Motor neuron (in vitro differentiated cells): ENCODE measurements at regions not wholly inside any gene's neighbourhood (a gene's known extent, or its start where the extent isn't known, plus 50 kb on each side); places are given as distances from the start of the nearest gene placed in this dataset.
A peak's percentile ranks its signal among the peaks of the same experiment; 100 is the strongest.

Experiments
- ATAC-seq, 8 experiments: fragments of 200-7000 bp; cut with Tn5 transposase; replicated peaks in 6 of 8; 2 replicates each; pipeline ENCODE4 v1.8.0; 2021; ENCODE audit warnings: mild to moderate bottlenecking in 8 of 8, moderate library complexity in 8 of 8
- H3K27ac ChIP-seq, 2 donors: fragments of 250-450 bp; sonication (Bioruptor Pico); 2 replicates each; pipeline ENCODE4 v1.9.0; 2021; ENCODE audit warnings: antibody characterized with exemption in 2 of 2, mild to moderate bottlenecking in 2 of 2, moderate library complexity in 1 of 2
- H3K4me1 ChIP-seq, 2 donors: fragments of 250-450 bp; sonication (Bioruptor Pico); replicated peaks in 1 of 2; 2 replicates each; pipeline ENCODE4 v1.6.1; 2021; ENCODE audit warnings: antibody characterized with exemption in 2 of 2, mild to moderate bottlenecking in 2 of 2, moderate library complexity in 1 of 2
- H3K4me3 ChIP-seq, 5 donors: fragments of 250-450 bp; sonication (Bioruptor Pico); 2 replicates each; pipeline ENCODE4 v1.9.0; 2021; ENCODE audit warnings: antibody characterized with exemption in 5 of 5, mild to moderate bottlenecking in 5 of 5, moderate library complexity in 4 of 5
- WGBS, 10 experiments: fragments of 450-650 bp; shearing (Covaris generic); methylation state at CpG; one replicate each; pipeline ENCODE4 v1.0.0; 2022; 5-methylcytosine and 5-hydroxymethylcytosine counted together
- in situ Hi-C, 9 experiments: fragments of 400-800 bp; cut with MboI; loops; one replicate each; pipeline ENCODE4 v1.15.0; 2021; ENCODE audit warnings: low sequenced_read_pairs in 9 of 9, low pct_unique_long_range_greater_than_20kb in 2 of 9; ENCODE audit not compliant: unreplicated experiment in 9 of 9

DNA sequence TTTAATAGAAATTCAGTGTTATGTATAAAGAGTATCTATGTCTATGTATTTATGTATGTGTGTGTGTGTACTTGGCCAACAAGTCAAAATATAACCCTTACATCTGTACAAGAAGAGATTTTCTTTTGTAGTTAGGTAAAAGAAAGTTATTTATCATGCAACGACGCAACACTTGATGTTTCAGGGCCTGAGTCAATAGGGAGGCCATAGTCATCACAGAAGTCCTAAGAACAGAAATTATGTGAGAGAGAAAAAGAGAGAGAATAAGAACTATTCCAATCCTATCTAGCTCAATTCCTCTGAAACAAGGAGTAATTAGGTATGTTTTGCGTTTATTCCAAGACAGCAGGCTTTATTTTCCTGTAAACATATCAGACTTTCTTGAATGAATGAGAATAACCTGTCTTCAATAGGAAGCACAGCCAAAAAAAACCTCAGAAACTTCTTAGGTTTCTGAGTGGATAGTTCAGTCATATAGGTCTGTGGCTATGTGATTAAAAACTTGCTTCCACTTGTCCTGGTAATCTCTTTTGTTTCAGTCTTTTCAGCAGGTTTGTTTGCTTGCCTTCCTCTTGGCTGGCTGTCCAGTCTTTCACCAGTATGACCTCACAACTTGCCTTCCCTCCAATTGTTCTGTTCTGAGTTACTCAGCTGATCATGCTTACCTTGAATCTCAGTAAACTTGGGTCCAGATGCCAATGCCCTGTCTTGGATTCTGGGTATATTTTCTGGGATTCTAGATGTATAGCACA is 382.4 kb upstream of the GBE1 start:
- in situ Hi-C loops, result loop anchor here in 1 of 9 experiments (25.0 kb wide), 1 partner anchor 457 kb away; no protein-coding TSS in a partner anchor
- ATAC-seq, result peak in 1 of 8 experiments; percentile 88
- no peak overlapping the region for H3K4me3 ChIP-seq
- WGBS, 10 experiments, result 36 to 93% (median 85%) methylated on average over 2 to 3 of the region's 3 CpGs
- H3K27ac ChIP-seq, result no peak overlapping the region
- peaks cover 0 to 5% of the 10 kb centered on the region in 2 donors for H3K4me1 ChIP-seq

DNA sequence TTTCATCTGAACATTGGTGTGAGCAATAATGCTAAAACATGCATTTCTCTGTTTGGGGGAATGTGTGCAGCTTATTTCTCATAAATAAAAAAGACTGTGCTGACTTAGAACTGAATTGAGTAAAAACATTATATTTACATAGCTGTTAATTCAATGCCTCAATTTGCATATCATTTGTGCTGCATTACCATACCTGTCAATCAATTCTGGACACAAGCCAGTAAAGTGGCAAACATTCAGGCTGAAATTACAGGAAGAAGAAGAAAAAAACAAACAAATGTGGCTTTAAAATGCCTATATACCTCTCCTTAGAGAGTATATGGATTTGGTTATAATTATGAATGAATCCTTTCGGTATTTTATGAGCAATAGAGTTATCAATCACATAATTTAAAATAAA is 380.1 kb upstream of the GBE1 start:
- H3K27ac ChIP-seq, result no peak overlapping the region
- H3K4me3 ChIP-seq, result no peak overlapping the region
- ATAC-seq, result no peak
- 40 to 100% (median 80%) methylated on average over 1 of the region's 1 CpG; no CpG with 5 or more reads in 1 of the 10 experiments for WGBS, 10 experiments
- peaks cover 0 to 10% of the 10 kb centered on the region in 2 donors for H3K4me1 ChIP-seq
- in situ Hi-C loops, result loop anchor here in 1 of 9 experiments (25.0 kb wide), 1 partner anchor 454 kb away; no protein-coding TSS in a partner anchor

DNA sequence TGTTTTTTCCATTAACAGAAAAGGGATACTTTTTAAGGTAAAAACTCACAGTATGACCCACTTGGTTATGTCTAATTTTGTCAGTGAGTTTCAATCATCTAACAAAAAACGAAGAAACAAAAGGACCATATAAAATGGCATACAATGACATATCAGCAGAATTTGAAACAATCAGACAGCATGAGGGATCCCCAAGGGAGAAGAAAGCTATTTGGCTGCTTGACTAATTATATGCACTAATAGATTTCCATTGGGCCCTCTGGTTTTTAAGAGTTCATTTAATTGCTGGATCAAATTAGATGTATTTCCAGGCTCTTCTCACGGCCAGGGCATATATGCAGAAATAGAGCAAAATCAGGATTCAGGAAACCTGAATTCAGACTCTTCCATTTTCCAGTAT is 376.4 kb upstream of the GBE1 start:
- in situ Hi-C loops, result loop anchor here in 1 of 9 experiments (25.0 kb wide), 1 partner anchor 451 kb away; no protein-coding TSS in a partner anchor
- H3K4me3 ChIP-seq, result no peak overlapping the region
- H3K4me1 ChIP-seq, result peaks cover 0 to 10% of the 10 kb centered on the region in 2 donors
- 4 to 90% (median 51%) methylated on average over 1 to 2 of the region's 2 CpGs; no CpG with 5 or more reads in 2 of the 10 experiments for WGBS, 10 experiments
- no peak overlapping the region for H3K27ac ChIP-seq
- ATAC-seq, result no peak

DNA sequence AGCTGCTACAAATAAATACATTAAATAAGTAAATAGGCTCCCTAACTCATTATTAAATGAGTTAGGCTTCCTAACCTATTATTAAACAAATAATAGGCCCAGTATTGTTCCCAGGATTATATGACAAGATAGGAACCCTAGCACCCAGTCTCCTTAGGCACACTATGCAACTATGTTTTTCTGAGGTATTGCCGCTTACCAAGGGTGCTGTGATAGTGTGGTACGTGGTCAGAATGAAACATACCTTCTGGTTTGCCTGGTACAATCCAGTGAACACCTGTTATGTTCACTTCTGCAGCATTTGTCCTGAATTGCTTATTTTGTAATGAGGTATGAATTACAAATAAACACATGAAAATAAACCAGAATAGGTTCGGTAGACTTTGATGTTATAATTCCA is 375.6 kb upstream of the GBE1 start:
- peaks cover 0 to 10% of the 10 kb centered on the region in 2 donors for H3K4me1 ChIP-seq
- H3K4me3 ChIP-seq, result no peak overlapping the region
- 17 to 100% (median 84%) methylated on average over 1 to 3 of the region's 3 CpGs; no CpG with 5 or more reads in 2 of the 10 experiments for WGBS, 10 experiments
- in situ Hi-C loops, result loop anchor here in 1 of 9 experiments (25.0 kb wide), 1 partner anchor 450 kb away; no protein-coding TSS in a partner anchor
- H3K27ac ChIP-seq, result no peak overlapping the region
- ATAC-seq, result no peak

DNA sequence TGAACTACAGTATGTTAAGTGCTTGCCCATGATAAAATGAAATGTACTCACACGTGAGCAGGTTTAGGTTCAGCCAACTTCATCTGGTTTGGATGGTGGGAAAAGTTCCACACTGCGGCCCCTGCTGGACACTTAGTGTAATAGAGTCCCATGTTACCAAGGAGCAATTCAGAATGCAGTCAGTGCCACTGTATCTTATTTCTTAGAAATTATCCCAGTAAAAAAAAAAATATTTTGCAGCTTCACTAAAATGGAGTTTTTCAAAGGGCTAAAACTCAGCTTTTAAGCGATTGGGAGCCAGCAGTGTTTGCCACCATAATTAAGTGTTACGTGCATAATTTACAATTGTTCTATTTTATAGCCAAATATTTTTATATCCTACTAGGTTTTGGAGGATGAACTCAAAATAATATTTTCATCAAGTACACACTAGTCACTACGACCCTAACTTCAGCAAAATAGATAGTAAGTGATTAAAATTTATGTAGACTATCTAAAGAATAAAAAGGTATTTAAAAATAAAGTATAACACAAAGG is 371.7 kb upstream of the GBE1 start:
- 10 to 67% (median 43%) methylated on average over 3 to 5 of the region's 5 CpGs; no CpG with 5 or more reads in 1 of the 10 experiments for WGBS, 10 experiments
- in situ Hi-C loops, result loop anchor here in 1 of 9 experiments (25.0 kb wide), 1 partner anchor 446 kb away; no protein-coding TSS in a partner anchor
- peak in 4 of 8 experiments; percentile 66 to 79 (median 72) for ATAC-seq

DNA sequence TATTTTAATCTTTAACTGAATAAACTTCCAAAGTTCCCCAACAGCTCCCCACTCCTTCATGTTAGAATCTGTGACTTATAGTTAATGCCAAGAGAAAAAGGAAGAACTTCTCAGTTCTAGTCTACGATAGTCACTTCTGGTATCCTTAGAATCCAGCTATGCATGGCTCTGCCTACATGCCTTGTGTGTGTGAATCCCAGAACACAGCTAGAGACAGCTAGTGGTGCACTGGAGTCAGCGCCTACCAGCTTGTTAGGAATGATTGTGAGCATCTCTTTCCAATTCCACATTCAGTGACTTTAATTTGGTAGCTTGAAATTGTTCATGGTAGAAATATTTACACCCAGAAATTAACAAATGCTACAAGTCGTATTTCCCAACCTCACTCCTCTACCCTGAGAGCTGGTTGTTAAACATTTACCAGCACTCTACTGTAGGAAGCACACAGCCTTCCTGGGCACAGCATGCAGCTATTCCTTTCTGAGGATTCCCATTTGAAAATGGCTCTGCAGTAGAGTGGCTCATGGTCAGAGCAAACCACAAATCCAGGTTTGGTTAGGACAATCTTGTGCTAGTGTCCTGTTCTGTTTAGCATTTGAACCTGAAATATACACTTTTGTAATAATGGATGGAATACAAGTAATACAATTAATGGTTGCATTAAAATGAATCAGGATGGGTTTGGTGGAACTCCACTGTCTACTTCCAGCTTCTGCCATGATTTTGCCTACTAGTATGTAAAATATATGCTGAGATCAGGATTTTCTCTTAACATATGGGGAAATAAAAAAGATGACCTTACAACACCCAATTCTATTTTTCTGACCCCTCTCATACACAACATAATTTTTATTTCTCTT is 371.0 kb upstream of the GBE1 start:
- H3K4me3 ChIP-seq, result no peak overlapping the region
- 25 to 100% (median 92%) methylated on average over 1 to 3 of the region's 3 CpGs; no CpG with 5 or more reads in 1 of the 10 experiments for WGBS, 10 experiments
- H3K4me1 ChIP-seq, result peaks cover 0 to 8% of the 10 kb centered on the region in 2 donors
- peak in 1 of 8 experiments; percentile 40 for ATAC-seq
- H3K27ac ChIP-seq, result no peak overlapping the region
- in situ Hi-C loops, result loop anchor here in 1 of 9 experiments (25.0 kb wide), 1 partner anchor 445 kb away; no protein-coding TSS in a partner anchor

More for the DNA sequence above, 371.7 kb upstream of the GBE1 start:
- Histone ChIP-seq H3K4me3 (no peak overlapping the region), H3K4me1 (peaks cover 0 to 11% of the 10 kb centered on the region in 2 donors), H3K27ac (no peak overlapping the region)

DNA sequence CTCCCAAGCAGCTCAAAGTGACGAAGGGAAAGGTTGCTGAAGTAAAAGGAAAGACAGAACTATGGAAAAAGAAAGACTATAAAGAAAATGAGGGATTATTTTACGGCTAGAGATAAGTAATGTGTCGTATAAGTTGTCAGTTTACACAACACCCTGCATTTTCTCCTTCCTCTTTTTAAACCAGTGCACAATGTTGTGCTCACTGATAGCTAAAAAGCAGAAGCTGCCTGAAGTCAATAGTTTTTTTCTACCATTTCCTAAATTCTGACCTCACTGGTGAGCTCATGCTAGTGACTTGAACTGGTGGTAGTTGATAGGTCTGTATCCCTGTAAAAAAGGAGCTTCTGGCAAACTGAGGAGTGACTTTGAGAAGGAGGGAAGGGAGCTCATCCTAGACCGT is 368.6 kb upstream of the GBE1 start:
- WGBS, 10 experiments, result 17 to 100% (median 94%) methylated on average over 1 to 4 of the region's 4 CpGs; no CpG with 5 or more reads in 1 of the 10 experiments
- ATAC-seq, result no peak
- peaks cover 0 to 6% of the 10 kb centered on the region in 2 donors for H3K4me1 ChIP-seq
- in situ Hi-C loops, result loop anchor here in 1 of 9 experiments (25.0 kb wide), 1 partner anchor 443 kb away; no protein-coding TSS in a partner anchor
- no peak overlapping the region for H3K27ac ChIP-seq
- no peak overlapping the region for H3K4me3 ChIP-seq

DNA sequence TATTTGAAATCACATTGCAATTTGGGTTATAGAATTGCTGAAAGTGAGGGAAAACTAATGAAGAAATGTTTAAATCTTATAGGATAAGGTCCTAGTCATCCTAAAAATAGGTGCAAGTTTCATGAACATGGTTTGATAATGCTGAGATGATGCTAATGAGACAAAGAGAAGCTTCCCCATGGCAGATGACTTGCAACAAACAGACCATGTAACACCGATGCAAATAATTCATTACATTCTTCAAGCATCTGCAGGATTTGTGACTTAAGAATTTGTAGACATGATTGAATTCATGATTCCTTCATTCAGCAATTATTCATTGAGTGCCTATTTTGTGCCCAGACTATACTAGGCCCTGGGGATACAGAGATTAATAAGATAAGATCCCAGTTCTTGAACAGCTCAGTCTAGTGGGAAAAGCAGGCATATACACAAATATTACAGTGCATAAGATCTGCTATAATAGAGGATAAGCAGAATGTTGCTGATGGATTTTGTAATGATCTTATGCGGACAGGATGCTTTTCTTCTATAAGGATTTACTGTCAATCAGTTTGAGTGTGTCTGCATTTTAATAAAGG is 367.9 kb upstream of the GBE1 start:
- 20 to 100% (median 74%) methylated on average over 1 to 2 of the region's 2 CpGs for WGBS, 10 experiments
- in situ Hi-C loops, result loop anchor here in 1 of 9 experiments (25.0 kb wide), 1 partner anchor 442 kb away; no protein-coding TSS in a partner anchor

DNA sequence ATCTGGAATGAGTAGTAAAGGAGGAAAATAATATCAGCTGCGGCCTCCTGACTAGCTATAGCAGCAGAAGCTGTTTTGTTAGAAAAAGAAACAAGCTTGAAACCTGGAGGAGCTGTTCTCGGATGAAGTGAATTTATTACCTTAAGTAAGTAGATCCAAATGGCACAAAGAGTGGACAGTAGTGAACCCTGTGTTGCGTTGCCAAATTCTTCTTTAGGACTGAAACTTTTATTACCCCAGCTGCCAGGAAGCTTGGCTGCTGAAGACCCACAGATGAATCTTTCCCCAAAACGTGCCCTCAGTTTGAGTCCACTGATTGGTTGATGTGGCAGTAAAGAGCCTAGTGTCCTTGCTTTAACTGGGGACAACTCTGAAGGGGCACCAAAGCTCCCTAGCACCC is 366.8 kb upstream of the GBE1 start:
- WGBS, 10 experiments, result 20 to 91% (median 62%) methylated on average over 1 to 4 of the region's 4 CpGs; no CpG with 5 or more reads in 2 of the 10 experiments
- no peak for ATAC-seq
- in situ Hi-C loops, result loop anchor here in 1 of 9 experiments (25.0 kb wide), 1 partner anchor 441 kb away; no protein-coding TSS in a partner anchor
- Histone ChIP-seq H3K4me1 (peaks cover 6% of the 10 kb centered on the region in 2 donors), H3K4me3 (no peak overlapping the region), H3K27ac (no peak overlapping the region)

More for the DNA sequence above, 367.9 kb upstream of the GBE1 start:
- ATAC-seq, result peak in 5 of 8 experiments; percentile 27 to 60 (median 35)
- no peak overlapping the region for H3K27ac ChIP-seq
- no peak overlapping the region for H3K4me3 ChIP-seq
- peaks cover 0 to 6% of the 10 kb centered on the region in 2 donors for H3K4me1 ChIP-seq

DNA sequence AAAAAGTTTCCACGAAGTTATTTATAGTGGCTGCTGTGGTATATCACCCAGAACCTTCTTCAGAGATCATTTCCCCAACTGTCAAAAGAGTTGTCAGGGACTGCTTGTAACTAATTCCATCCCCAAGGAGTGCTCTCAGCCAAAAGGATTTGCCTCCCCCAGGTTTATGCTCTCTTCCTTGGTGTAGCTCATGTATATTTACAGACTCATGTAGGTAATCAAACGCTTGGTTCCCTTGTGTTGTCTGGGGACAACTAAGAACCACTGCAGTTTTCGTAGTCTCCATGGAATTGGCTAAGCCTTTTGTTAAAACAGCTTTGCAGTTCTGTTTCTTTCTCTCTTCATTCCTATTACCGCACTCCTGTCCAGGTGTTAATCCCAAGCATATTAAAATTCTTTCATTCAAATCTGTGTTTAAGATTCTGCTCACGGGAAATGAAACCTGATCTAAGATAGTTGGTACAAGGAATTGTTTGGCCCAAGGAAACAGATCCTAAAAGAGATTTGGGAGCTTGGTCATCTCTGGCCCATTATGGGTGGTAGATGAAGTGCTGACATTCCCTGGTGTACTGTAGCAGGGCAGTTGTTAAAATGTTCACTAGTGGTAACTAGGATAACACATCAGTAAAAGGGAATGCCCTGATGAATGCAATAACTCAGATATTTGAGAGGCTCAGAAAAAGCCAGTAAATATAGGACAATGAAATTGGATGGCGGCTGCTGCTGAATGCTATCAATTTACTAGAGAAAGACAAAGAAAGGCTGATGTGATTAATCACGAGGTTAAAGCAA is 361.3 kb upstream of the GBE1 start:
- 19 to 100% (median 68%) methylated on average over 2 to 7 of the region's 7 CpGs for WGBS, 10 experiments

DNA sequence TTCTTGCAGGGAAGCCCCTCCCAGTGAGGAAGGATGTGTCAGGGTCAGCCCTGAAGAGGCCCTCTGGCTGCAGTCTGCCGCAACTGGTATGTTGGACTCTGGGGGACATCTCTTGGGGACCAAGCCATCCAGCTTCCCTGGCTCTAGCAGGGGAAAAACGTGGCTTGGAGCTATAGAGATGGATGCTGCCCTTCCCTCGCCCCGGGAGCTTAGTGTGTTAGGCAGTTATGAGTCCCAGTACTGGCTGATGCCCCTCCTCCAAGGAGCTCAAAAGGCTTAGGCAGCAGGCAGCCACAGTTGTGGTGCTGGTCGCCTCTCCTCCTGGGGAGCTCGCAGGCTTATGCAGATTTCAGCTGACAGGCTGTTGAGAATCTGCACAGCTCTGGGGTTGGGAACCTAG is 353.1 kb upstream of the GBE1 start:
- in situ Hi-C loops, result no loop called here
- Histone ChIP-seq H3K4me1 (no peaks in the 10 kb centered on the region), H3K4me3 (no peak overlapping the region), H3K27ac (no peak overlapping the region)
- 0 to 90% (median 68%) methylated on average over 1 to 3 of the region's 6 CpGs; no CpG with 5 or more reads in 5 of the 10 experiments for WGBS, 10 experiments
- no peak for ATAC-seq

More for the DNA sequence above, 361.3 kb upstream of the GBE1 start:
- ATAC-seq, result peak in 3 of 8 experiments; percentile 54 to 93 (median 60)
- in situ Hi-C loops, result no loop called here
- no peak overlapping the region for H3K4me3 ChIP-seq
- H3K4me1 ChIP-seq, result peaks cover 5 to 11% of the 10 kb centered on the region in 2 donors
- H3K27ac ChIP-seq, result no peak overlapping the region
